CD4-positive, CD25-positive, alpha-beta regulatory T cell (primary cell): ENCODE measurements at regions not wholly inside any gene's neighbourhood (a gene's known extent, or its start where the extent isn't known, plus 50 kb on each side); places are given as distances from the start of the nearest gene placed in this dataset.
"Not testable (repeated sequence)": the region's sequence is repeated elsewhere in the genome, so short reads cannot be mapped to it uniquely, and the experiment has no call there.

Experiments used
- ATAC-seq, 2 donors: fragments of 150-1000 bp; cut with Tn5 transposase; one replicate each; pipeline ENCODE4 v1.10.0; 2021; ENCODE audit warnings: low read depth in 2 of 2, moderate number of reproducible peaks in 2 of 2, moderate library complexity in 1 of 2
- DNase-seq, 3 donors: peaks; one replicate each; pipeline versions ENCODE4 v3.0.0 to v3.0.0-alpha.2; 2012 to 2022; ENCODE audit warnings: mixed read lengths in 1 of 3
- H3K27ac ChIP-seq: one replicate; pipeline ENCODE4 v1.7.0; 2013; ENCODE audit warnings: mild to moderate bottlenecking, low read length; ENCODE audit not compliant: insufficient read depth, poor library complexity, severe bottlenecking
- H3K27me3 ChIP-seq: one replicate; pipeline ENCODE4 v1.7.0; 2013; ENCODE audit warnings: low read length; ENCODE audit not compliant: control insufficient read depth, insufficient read depth
- H3K36me3 ChIP-seq: one replicate; pipeline ENCODE4 v1.7.0; 2013; ENCODE audit warnings: mild to moderate bottlenecking, low read length, moderate library complexity; ENCODE audit not compliant: control insufficient read depth, insufficient read depth
- H3K4me1 ChIP-seq: 2 replicates; pipeline ENCODE4 v1.7.0; 2013; ENCODE audit warnings: mild to moderate bottlenecking, low read length; ENCODE audit not compliant: insufficient read depth, control insufficient read depth, poor library complexity, severe bottlenecking
- H3K4me3 ChIP-seq: one replicate; pipeline ENCODE4 v1.7.0; 2013; ENCODE audit warnings: low read depth, mild to moderate bottlenecking, low read length, moderate library complexity
- H3K9me3 ChIP-seq, 2 experiments: 1 replicate in 1 of 2; 2 replicates in 1 of 2; pipeline ENCODE4 v1.7.0; 2013; ENCODE audit warnings: low read length in 2 of 2, mild to moderate bottlenecking in 1 of 2, moderate library complexity in 1 of 2; ENCODE audit not compliant: control insufficient read depth in 2 of 2
- H3K27ac Mint-ChIP-seq, 3 donors: one replicate each; pipeline ENCODE4 v1.8.0; 2020 to 2022; ENCODE audit warnings: mild to moderate bottlenecking in 3 of 3, mixed read lengths in 3 of 3, moderate library complexity in 2 of 3
- H3K27me3 Mint-ChIP-seq: one replicate; pipeline ENCODE4 v1.8.0; 2022; ENCODE audit warnings: mild to moderate bottlenecking, mixed read lengths
- H3K36me3 Mint-ChIP-seq: one replicate; pipeline ENCODE4 v1.8.0; 2020; ENCODE audit warnings: mixed read lengths
- H3K4me1 Mint-ChIP-seq, 4 donors: one replicate each; pipeline ENCODE4 v1.8.0; 2020 to 2022; ENCODE audit warnings: mixed read lengths in 4 of 4, mild to moderate bottlenecking in 1 of 4
- H3K4me3 Mint-ChIP-seq, 4 donors: one replicate each; pipeline ENCODE4 v1.8.0; 2020 to 2022; ENCODE audit warnings: mild to moderate bottlenecking in 4 of 4, mixed read lengths in 4 of 4, moderate library complexity in 3 of 4
- H3K9me3 Mint-ChIP-seq, 7 donors: one replicate each; pipeline ENCODE4 v1.8.0; 2020 to 2022; ENCODE audit warnings: mixed read lengths in 7 of 7, mild to moderate bottlenecking in 3 of 7, moderate library complexity in 2 of 7

DNA sequence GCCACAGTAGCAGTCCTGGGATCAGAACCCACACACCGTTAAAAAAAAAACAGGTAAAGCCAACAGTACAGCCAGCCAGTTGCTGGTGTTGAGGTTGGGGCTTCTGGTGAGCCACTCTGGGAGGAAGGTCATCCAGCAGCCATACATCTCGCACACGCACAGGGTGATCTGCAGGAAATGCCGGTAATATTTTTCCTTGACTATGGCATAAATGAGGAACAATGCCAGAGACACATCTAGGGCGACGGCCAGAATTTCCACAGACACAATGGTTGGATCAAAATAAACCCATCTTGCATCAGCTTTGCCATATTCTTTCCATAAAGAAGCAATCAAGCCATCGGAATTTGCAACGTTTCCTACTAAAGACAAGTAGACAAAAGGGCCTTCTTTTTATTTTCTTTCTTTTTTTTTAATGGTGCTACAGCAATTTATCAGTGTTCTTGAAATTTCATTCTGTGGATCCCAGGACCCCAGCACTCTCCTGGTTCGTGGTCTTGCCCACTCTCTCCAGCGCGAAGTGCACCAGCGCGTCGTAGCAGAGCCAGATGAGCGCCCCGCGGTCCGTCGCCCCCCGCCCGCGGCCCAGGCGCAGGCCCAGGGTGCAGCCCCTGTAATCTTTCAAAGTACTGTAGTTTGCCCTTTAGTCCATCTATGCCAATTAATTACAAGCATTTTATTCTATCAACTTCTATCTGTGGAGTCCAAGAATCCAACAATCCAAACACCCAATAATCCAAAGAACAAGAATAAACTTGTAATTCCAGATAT, 861.0 kb downstream of the CDH11 start:
- not testable (repeated sequence) for ATAC-seq, H3K4me3 ChIP-seq, H3K27ac Mint-ChIP-seq, H3K36me3 Mint-ChIP-seq, H3K27ac ChIP-seq, H3K36me3 ChIP-seq, H3K27me3 ChIP-seq, DNase-seq, H3K27me3 Mint-ChIP-seq, H3K4me1 Mint-ChIP-seq, H3K4me3 Mint-ChIP-seq, H3K4me1 ChIP-seq, H3K9me3 ChIP-seq
- peaks cover 1 to 48% (median 14%) of the 10 kb centered on the region in 7 donors for H3K9me3 Mint-ChIP-seq

DNA sequence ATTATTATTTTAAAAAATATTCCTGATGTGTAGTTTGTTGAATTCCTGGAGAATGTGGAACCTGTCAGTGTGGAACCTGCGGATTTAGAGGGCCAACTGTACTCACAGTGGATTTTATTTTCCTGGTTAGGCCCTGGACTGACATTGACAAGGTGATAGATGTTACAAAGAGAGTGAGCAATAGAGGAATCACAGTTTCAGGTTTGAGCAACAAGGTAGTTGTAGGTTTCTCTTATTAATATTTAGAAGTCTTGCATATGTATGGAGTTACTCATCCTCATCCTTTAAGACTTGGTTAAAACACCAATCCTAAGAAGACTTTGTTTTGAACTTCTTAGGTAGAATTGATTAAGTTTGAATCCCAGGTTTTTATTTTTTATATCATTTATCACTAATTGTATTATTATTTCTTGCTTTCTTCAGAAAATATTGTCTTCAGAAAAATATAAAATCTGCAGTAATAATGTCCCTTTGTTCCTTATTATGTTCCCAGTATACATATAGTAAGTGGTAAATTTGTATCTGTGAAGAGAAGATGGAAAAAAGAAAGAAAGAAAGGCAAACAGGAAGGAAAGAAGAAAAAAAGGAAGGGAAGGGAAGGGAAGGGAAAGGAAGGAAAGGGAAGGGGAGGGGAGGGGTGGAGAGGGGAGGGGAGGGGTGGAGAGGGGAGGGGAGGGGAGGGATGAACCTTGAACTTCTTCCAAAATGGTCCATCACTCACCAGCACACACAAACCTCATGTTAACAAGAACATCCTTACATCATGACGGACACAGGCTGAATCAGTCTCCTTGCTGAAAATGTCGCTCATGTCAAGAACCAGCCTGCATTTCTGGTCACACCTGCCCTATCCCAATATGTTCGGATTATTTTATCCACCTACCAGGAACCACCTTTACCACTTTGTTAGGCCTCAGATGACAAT, 867.2 kb downstream of the CDH11 start:
- H3K27ac ChIP-seq = no peak overlapping the region
- no peak overlapping the region for H3K27ac Mint-ChIP-seq
- no peaks in the 10 kb centered on the region for H3K4me1 Mint-ChIP-seq
- H3K4me3 ChIP-seq = no peak overlapping the region
- no peaks in the 10 kb centered on the region for H3K27me3 Mint-ChIP-seq
- no peaks in the 10 kb centered on the region for H3K27me3 ChIP-seq
- H3K9me3 Mint-ChIP-seq = peaks cover 3 to 39% (median 8%) of the 10 kb centered on the region in 7 donors
- H3K36me3 ChIP-seq = no peaks in the 10 kb centered on the region
- ATAC-seq (no peak), DNase-seq (no peak)
- no peaks in the 10 kb centered on the region for H3K36me3 Mint-ChIP-seq
- no peaks in the 10 kb centered on the region for H3K9me3 ChIP-seq
- H3K4me1 ChIP-seq = no peaks in the 10 kb centered on the region
- no peak overlapping the region for H3K4me3 Mint-ChIP-seq

DNA sequence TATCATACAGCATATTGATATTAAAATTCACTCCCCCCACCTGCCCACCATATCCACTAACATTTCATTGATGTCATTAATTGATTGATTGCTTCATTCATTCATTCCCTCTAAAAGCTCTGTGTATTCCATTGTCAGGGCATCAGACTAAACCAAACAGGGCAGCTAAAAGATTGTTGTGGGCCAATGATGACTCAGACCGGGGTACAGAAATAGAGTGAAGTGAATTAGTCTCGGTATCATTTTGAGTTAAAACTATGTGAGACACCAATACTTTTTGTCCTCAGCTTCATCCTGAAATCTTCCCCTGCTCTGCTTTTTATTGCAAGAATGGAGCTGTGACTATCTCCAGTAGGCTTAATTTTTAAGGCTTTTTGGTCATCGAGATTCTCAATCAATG, 868.3 kb downstream of the CDH11 start:
- no peak overlapping the region for H3K4me3 ChIP-seq
- no peak overlapping the region for H3K27ac Mint-ChIP-seq
- H3K4me1 ChIP-seq = no peaks in the 10 kb centered on the region
- H3K9me3 Mint-ChIP-seq = peaks cover 0 to 29% (median 8%) of the 10 kb centered on the region in 7 donors
- no peaks in the 10 kb centered on the region for H3K27me3 ChIP-seq
- H3K4me3 Mint-ChIP-seq = no peak overlapping the region
- H3K36me3 Mint-ChIP-seq = no peaks in the 10 kb centered on the region
- DNase-seq (no peak), ATAC-seq (no peak)
- no peak overlapping the region for H3K27ac ChIP-seq
- H3K36me3 ChIP-seq = no peaks in the 10 kb centered on the region
- H3K27me3 Mint-ChIP-seq = no peaks in the 10 kb centered on the region
- no peaks in the 10 kb centered on the region for H3K4me1 Mint-ChIP-seq
- no peaks in the 10 kb centered on the region for H3K9me3 ChIP-seq

DNA sequence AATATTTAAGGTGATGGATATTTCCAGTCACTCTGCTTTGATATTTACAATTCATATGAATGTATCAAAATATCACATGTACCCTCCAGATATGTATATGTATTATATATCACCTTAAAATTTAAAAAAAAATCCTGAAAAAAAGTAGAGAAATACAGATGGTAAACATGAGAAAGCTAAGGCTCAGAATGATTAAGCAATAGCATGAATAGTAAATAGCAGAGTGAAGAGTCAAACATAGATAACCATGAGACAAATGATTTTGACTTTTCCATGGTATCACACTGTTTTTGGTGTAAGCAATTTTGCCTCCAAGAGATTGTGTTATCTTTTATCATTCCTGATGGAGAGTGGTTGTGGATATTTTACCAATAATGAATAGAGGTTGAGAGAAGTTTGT, 868.8 kb downstream of the CDH11 start:
- no peaks in the 10 kb centered on the region for H3K27me3 Mint-ChIP-seq
- H3K9me3 Mint-ChIP-seq = peaks cover 0 to 29% (median 7%) of the 10 kb centered on the region in 7 donors
- no peak overlapping the region for H3K4me3 Mint-ChIP-seq
- no peaks in the 10 kb centered on the region for H3K36me3 Mint-ChIP-seq
- no peak for ATAC-seq
- no peaks in the 10 kb centered on the region for H3K27me3 ChIP-seq
- no peak overlapping the region for H3K27ac Mint-ChIP-seq
- no peak overlapping the region for H3K27ac ChIP-seq
- DNase-seq = no peak
- H3K9me3 ChIP-seq = no peaks in the 10 kb centered on the region
- no peak overlapping the region for H3K4me3 ChIP-seq
- no peaks in the 10 kb centered on the region for H3K4me1 ChIP-seq
- no peaks in the 10 kb centered on the region for H3K36me3 ChIP-seq
- no peaks in the 10 kb centered on the region for H3K4me1 Mint-ChIP-seq

DNA sequence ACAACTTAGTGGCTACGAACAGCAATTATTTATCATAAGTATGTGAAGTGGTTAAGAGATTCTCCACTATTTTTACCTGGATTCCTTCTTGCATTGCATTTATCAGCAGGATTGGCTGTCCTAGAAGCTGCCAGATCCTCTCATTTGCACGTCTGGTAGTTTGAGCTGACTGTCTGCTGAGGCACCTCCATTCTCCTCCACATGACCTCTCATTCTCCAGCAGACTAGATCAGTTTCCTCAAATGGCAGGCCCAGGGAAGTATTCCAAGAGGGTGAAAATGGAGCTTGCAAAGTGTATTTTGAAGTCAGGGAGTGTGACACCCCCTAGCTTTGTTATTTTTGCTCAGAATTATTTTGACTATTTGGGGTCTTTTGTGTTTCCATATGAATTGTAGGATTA, 870.1 kb downstream of the CDH11 start:
- no peak overlapping the region for H3K4me3 ChIP-seq
- H3K4me1 ChIP-seq = no peaks in the 10 kb centered on the region
- H3K9me3 ChIP-seq = no peaks in the 10 kb centered on the region
- no peaks in the 10 kb centered on the region for H3K36me3 ChIP-seq
- Mint-ChIP-seq H3K4me3 (no peak overlapping the region), H3K9me3 (peaks cover under 1 to 18% (median 6%) of the 10 kb centered on the region in 7 donors), H3K27ac (no peak overlapping the region), H3K27me3 (no peaks in the 10 kb centered on the region), H3K36me3 (no peaks in the 10 kb centered on the region), H3K4me1 (no peaks in the 10 kb centered on the region)
- DNase-seq (no peak), ATAC-seq (no peak)
- H3K27ac ChIP-seq = no peak overlapping the region
- no peaks in the 10 kb centered on the region for H3K27me3 ChIP-seq

DNA sequence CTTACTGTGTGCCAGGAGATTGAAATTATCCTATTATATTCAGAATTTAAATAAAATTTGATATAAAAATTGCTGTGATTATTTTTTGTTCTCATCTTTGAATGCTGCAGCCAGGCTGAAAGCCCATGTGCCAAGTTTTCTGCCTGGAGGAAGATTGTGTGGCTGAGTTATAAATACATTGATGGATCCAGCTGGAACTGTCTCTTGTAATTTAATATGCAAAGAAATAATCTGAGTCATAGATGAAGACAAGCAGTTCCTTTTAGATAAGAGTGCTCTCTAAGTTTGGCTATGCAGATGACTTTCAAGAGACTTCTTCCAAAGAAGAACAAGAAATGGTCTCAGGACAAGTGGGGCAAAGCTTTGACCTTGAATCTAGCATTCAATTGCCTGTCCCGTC, 871.0 kb downstream of the CDH11 start:
- Mint-ChIP-seq H3K9me3 (peaks cover 1 to 13% (median 8%) of the 10 kb centered on the region in 7 donors), H3K36me3 (no peaks in the 10 kb centered on the region), H3K4me3 (no peak overlapping the region), H3K4me1 (no peaks in the 10 kb centered on the region), H3K27ac (no peak overlapping the region), H3K27me3 (no peaks in the 10 kb centered on the region)
- DNase-seq (no peak), ATAC-seq (no peak)
- Histone ChIP-seq H3K27me3 (no peaks in the 10 kb centered on the region), H3K36me3 (no peaks in the 10 kb centered on the region), H3K4me1 (no peaks in the 10 kb centered on the region), H3K27ac (no peak overlapping the region), H3K9me3 (peaks cover 0 to 2% of the 10 kb centered on the region in 2 experiments), H3K4me3 (no peak overlapping the region)

DNA sequence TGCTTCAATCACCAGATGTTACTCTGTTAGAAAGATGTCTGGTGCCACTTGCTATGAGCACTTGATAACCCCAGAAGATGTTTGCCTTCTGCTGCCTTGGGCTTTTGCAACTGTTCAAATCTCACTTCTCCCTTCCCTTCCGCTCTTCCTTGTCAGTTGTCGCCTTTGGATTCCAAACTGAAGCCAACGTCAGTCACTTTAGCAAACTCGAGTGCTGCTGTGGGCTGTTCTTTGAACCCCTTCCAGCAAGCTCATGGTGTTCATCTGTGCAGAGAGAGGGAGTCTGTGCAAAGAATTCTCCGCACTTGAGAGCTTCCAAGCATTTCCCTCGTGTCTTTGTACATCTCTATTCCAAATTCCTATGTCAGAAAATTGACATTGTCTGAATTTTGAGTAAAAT, 879.4 kb downstream of the CDH11 start:
- H3K9me3 Mint-ChIP-seq = peaks cover 4 to 39% (median 14%) of the 10 kb centered on the region in 7 donors
- no peak for ATAC-seq

More for the DNA sequence above, 879.4 kb downstream of the CDH11 start:
- Mint-ChIP-seq H3K27ac (peak overlapping the region in 1 of 3 donors; percentile 95), H3K27me3 (no peaks in the 10 kb centered on the region), H3K4me3 (no peak overlapping the region), H3K36me3 (no peaks in the 10 kb centered on the region), H3K4me1 (no peaks in the 10 kb centered on the region)
- no peak for DNase-seq
- H3K4me3 ChIP-seq = no peak overlapping the region
- no peak overlapping the region for H3K27ac ChIP-seq
- H3K27me3 ChIP-seq = no peaks in the 10 kb centered on the region
- H3K36me3 ChIP-seq = no peaks in the 10 kb centered on the region
- peaks cover 9 to 14% of the 10 kb centered on the region in 2 experiments for H3K9me3 ChIP-seq
- H3K4me1 ChIP-seq = no peaks in the 10 kb centered on the region
